ENCODE measurements at regions not wholly inside any gene's neighbourhood (a gene's known extent, or its start where the extent isn't known, plus 50 kb on each side); places are given as distances from the start of the nearest gene placed in this dataset.

DNA sequence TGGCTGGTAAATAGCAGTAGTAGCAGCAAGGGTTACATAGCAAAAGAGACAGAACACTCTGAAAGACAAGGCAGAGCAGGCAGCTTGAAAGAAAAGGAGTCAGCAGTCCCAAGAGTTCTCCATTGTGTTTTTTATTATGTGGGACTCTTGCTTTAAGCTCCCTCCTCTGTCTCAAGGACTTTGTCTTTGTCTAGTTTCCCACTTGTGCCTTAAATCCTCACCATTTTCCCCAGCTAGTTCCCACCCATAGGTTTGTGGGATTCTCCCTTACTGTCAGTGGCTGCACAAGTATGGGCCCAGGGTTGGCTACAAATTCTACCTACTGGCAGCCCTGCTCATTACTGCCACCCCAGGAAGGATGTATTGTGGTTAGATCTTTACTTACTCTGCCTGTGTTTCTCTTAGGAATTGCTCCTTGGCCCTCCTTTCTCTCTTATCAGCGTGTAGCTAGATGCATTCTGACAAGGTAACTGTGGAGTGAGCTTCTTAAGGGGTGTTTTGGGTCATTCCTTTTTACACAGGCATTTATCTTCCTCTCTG, 413.4 kb upstream of the PCDH9 start:
- no peaks in the 10 kb centered on the region for H3K27me3 ChIP-seq (ENCODE audit: control insufficient read depth, insufficient read depth, low read length)
- no peak overlapping the region for H3K4me3 ChIP-seq (ENCODE audit: low read depth, low read length)
- TF ChIP-seq, protein P1, sequence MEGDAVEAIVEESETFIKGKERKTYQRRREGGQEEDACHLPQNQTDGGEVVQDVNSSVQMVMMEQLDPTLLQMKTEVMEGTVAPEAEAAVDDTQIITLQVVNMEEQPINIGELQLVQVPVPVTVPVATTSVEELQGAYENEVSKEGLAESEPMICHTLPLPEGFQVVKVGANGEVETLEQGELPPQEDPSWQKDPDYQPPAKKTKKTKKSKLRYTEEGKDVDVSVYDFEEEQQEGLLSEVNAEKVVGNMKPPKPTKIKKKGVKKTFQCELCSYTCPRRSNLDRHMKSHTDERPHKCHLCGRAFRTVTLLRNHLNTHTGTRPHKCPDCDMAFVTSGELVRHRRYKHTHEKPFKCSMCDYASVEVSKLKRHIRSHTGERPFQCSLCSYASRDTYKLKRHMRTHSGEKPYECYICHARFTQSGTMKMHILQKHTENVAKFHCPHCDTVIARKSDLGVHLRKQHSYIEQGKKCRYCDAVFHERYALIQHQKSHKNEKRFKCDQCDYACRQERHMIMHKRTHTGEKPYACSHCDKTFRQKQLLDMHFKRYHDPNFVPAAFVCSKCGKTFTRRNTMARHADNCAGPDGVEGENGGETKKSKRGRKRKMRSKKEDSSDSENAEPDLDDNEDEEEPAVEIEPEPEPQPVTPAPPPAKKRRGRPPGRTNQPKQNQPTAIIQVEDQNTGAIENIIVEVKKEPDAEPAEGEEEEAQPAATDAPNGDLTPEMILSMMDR (IDR thresholded peaks at IDR 0.05; ENCODE audit: insufficient read depth, low read length, poor library complexity, severe bottlenecking), result no peak
- no peaks in the 10 kb centered on the region for H3K36me3 ChIP-seq (ENCODE audit: control insufficient read depth, insufficient read depth, low read length)
- DNase-seq (ENCODE audit: low read depth), result no peak

DNA sequence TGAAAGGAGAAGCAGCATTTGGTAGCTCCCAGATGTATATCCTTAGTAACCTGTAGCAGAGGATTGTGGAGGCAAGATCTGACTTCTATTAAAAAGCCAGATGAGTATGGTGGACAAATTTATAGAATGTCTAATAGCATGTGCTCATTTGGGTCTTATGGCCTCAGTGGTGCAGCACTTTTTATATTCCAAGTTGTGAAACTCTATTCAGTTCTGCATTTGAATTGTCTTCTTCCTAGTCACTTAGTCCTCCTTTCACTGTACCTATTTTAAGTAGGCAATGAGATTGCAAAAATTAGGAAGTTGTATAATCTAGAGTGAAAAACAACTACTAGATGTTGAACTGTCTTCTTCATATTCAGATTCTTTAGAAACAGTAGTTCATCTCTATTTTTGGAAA, 412.5 kb upstream of the PCDH9 start:
- no peaks in the 10 kb centered on the region for H3K27me3 ChIP-seq (ENCODE audit: control insufficient read depth, insufficient read depth, low read length)
- no peaks in the 10 kb centered on the region for H3K36me3 ChIP-seq (ENCODE audit: control insufficient read depth, insufficient read depth, low read length)
- TF ChIP-seq, protein P1 (IDR thresholded peaks at IDR 0.05; ENCODE audit: insufficient read depth, low read length, poor library complexity, severe bottlenecking), result no peak
- no peak for DNase-seq (ENCODE audit: low read depth)
- H3K4me3 ChIP-seq (ENCODE audit: low read depth, low read length), result no peak overlapping the region

DNA sequence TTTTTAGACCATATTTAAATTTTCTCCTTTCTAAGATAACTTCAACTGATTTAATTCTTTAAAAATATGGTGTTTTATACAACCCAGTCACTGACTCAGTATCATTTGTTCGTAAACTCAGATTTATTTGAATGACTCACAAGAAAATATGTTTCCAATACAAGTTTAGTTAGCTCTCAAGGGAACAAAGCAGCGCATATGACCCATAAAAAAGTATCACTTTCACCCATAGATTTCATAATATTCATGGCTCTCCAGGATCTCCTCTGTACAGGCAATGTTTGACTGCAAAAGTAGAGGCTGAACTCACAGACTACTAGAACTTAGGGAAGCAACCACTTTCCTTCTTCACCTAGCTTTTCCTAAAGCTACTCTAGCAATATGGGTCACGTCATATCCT, 405.6 kb upstream of the PCDH9 start:
- Histone ChIP-seq H3K27me3 (ENCODE audit: control insufficient read depth, insufficient read depth, low read length) (no peaks in the 10 kb centered on the region), H3K36me3 (ENCODE audit: control insufficient read depth, insufficient read depth, low read length) (no peaks in the 10 kb centered on the region), H3K4me3 (ENCODE audit: low read depth, low read length) (no peak overlapping the region)
- DNase-seq (ENCODE audit: low read depth), result no peak
- TF ChIP-seq, protein P1 (IDR thresholded peaks at IDR 0.05; ENCODE audit: insufficient read depth, low read length, poor library complexity, severe bottlenecking), result no peak

DNA sequence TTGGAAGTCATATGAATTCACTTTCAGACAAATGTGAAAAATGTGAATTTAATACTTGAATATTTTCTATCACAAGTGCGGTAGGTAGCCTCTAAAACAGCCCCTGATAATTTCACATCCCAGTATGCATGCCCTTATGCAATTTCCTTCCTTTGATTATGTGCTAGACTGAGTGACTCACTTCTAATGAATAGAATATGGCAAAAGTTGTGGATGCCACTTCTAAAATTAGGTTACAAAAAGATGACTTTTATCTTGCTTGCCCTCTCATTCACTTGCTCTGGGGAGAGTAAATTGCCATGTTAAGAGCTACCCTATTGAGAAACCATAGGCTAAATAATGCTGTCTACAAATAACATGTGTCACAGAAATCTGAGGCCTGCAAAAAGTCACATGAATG, 402.5 kb upstream of the PCDH9 start:
- no peak for DNase-seq (ENCODE audit: low read depth)
- TF ChIP-seq, protein P1 (IDR thresholded peaks at IDR 0.05; ENCODE audit: insufficient read depth, low read length, poor library complexity, severe bottlenecking), result no peak
- Histone ChIP-seq H3K27me3 (ENCODE audit: control insufficient read depth, insufficient read depth, low read length) (no peaks in the 10 kb centered on the region), H3K36me3 (ENCODE audit: control insufficient read depth, insufficient read depth, low read length) (no peaks in the 10 kb centered on the region), H3K4me3 (ENCODE audit: low read depth, low read length) (no peak overlapping the region)

DNA sequence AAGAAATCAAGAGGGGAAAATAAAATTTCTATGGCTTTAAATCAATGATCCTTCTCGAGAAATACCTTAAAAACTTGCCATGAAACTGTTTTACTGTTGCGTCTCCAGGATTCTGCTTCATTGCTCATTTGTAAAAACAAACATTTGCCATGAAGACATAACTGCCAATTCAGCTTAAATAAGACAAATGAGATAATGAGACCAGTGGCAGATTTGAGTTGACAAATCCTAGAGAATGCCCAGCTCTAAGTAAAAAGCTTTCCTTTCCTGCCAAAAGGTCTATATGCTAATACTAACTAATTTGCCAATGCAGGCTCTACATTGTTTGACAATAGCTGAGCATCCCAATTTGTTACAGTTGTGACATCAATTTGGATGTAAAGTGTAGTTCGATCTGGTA, 400.5 kb upstream of the PCDH9 start:
- Histone ChIP-seq H3K4me3 (ENCODE audit: low read depth, low read length) (no peak overlapping the region), H3K36me3 (ENCODE audit: control insufficient read depth, insufficient read depth, low read length) (no peaks in the 10 kb centered on the region), H3K27me3 (ENCODE audit: control insufficient read depth, insufficient read depth, low read length) (no peaks in the 10 kb centered on the region)
- DNase-seq (ENCODE audit: low read depth), result no peak
- TF ChIP-seq, protein P1 (IDR thresholded peaks at IDR 0.05; ENCODE audit: insufficient read depth, low read length, poor library complexity, severe bottlenecking), result no peak

DNA sequence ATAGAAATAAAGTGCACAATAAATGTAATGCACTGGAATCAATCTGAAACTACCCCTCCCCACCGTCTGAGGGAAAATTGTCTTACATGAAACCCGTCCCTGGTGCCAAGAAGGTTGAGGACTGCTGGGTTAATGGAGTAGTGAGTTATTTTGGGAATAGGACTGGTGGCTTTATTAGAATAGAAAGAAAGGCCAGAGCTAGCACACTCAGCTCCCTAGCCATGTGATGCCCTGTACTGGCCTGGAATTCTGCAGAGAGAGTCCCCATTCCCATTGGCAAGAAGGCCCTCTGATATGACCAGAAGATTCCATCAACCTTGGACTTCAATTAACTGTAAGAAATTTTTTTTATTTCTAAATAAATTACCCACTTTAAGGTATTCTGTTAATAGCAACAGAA, 393.5 kb upstream of the PCDH9 start:
- Histone ChIP-seq H3K27me3 (ENCODE audit: control insufficient read depth, insufficient read depth, low read length) (no peaks in the 10 kb centered on the region), H3K36me3 (ENCODE audit: control insufficient read depth, insufficient read depth, low read length) (no peaks in the 10 kb centered on the region), H3K4me3 (ENCODE audit: low read depth, low read length) (no peak overlapping the region)
- TF ChIP-seq, protein P1 (IDR thresholded peaks at IDR 0.05; ENCODE audit: insufficient read depth, low read length, poor library complexity, severe bottlenecking), result no peak
- DNase-seq (ENCODE audit: low read depth), result no peak
